ENCODE measurements at regions not wholly inside any gene's neighbourhood (a gene's known extent, or its start where the extent isn't known, plus 50 kb on each side); places are given as distances from the start of the nearest gene placed in this dataset.

GRCh38 chr20:21995461-21995860, 290.0 kb downstream of the PAX1 start:
- H3K9me3 Mint-ChIP-seq = no peaks in the 10 kb centered on the region
- no peak for TF ChIP-seq CTCF (conservative IDR thresholded peaks at IDR 0.05)
- no CpG with 5 or more reads among the region's 2 CpGs for WGBS (ENCODE audit: extremely low coverage, insufficient read length, low lambda C conversion rate)

More at GRCh38 chr20:21995461-21995860, 290.0 kb downstream of the PAX1 start:
- no peak overlapping the region for H2BK5ac ChIP-seq (ENCODE audit: insufficient read length, low read length)
- H3K27ac Mint-ChIP-seq = no peak overlapping the region
- no peaks in the 10 kb centered on the region for H3K79me2 ChIP-seq (ENCODE audit: insufficient read depth, low read length)
- no peak overlapping the region for H4K5ac ChIP-seq (ENCODE audit: insufficient read length, low read depth, low read length)
- no peak overlapping the region for H3K4me3 Mint-ChIP-seq
- H3K9me3 ChIP-seq (ENCODE audit: control insufficient read depth, low read depth, low read length) = no peaks in the 10 kb centered on the region
- no peak overlapping the region for H3K9ac ChIP-seq (ENCODE audit: extremely low read depth, insufficient read length, low read length)
- no peak overlapping the region for H3K23ac ChIP-seq (ENCODE audit: insufficient read length, low read depth, low read length)
- no peak overlapping the region for H2BK120ac ChIP-seq (ENCODE audit: low read depth, low read length, poor library complexity, severe bottlenecking)
- H3K79me1 ChIP-seq (ENCODE audit: insufficient read depth, low read depth, low read length, poor library complexity, severe bottlenecking) = no peaks in the 10 kb centered on the region
- H3K4me2 ChIP-seq (ENCODE audit: insufficient read depth, insufficient read length, low read length) = no peak overlapping the region
- H3K23me2 ChIP-seq (ENCODE audit: insufficient read length, low read depth, low read length, poor library complexity, severe bottlenecking) = no peaks in the 10 kb centered on the region
- no peaks in the 10 kb centered on the region for H3K27me3 ChIP-seq (ENCODE audit: insufficient read depth, low read length)
- H2AK5ac ChIP-seq (ENCODE audit: insufficient read length, low read length) = no peak overlapping the region
- H2BK12ac ChIP-seq (ENCODE audit: insufficient read length, low read depth, low read length) = no peak overlapping the region
- H2AFZ ChIP-seq (ENCODE audit: low read length) = no peak overlapping the region
- no peak overlapping the region for H3T11ph ChIP-seq (ENCODE audit: low read length)
- no peaks in the 10 kb centered on the region for H3K27me3 Mint-ChIP-seq (ENCODE audit: low read depth)
- no peak overlapping the region for H3K18ac ChIP-seq (ENCODE audit: insufficient read length, low read depth, low read length)
- no peak for DNase-seq
- H3K36me3 Mint-ChIP-seq (ENCODE audit: insufficient read depth in 1 of 3, low read depth in 3 of 3) = no peaks in the 10 kb centered on the region
- H2BK20ac ChIP-seq (ENCODE audit: low read depth, low read length, poor library complexity, severe bottlenecking) = no peak overlapping the region
- no peak overlapping the region for H3K4ac ChIP-seq (ENCODE audit: low read depth, low read length)
- no peak overlapping the region for H4K8ac ChIP-seq (replicated peaks; ENCODE audit: insufficient read length, low read depth, low read length)
- H3K56ac ChIP-seq (ENCODE audit: insufficient read length, low read depth, low read length) = no peak overlapping the region
- no peak overlapping the region for H4K91ac ChIP-seq (ENCODE audit: insufficient read length, low read depth, low read length)
- no peak overlapping the region for H3K14ac ChIP-seq (ENCODE audit: insufficient read depth, low read length)
- no peaks in the 10 kb centered on the region for H4K20me1 ChIP-seq (ENCODE audit: control insufficient read depth, insufficient read depth, insufficient read length)
- H3K4me1 Mint-ChIP-seq = no peaks in the 10 kb centered on the region
- no peaks in the 10 kb centered on the region for H3K4me1 ChIP-seq (ENCODE audit: insufficient read depth, low read length)
- H2BK15ac ChIP-seq (ENCODE audit: low read depth, low read length) = no peak overlapping the region
- H3K27ac ChIP-seq (ENCODE audit: insufficient read length, low read depth, low read length) = no peak overlapping the region

Measured in H9 (cell line).